Nephron progenitor cell (in vitro differentiated cells): ENCODE measurements at regions not wholly inside any gene's neighbourhood (a gene's known extent, or its start where the extent isn't known, plus 50 kb on each side); places are given as distances from the start of the nearest gene placed in this dataset.

Experiments used
- DNase-seq: peaks from one replicate; pipeline ENCODE4 v3.0.0; 2021
- H3K27ac Mint-ChIP-seq: 2 replicates; pipeline ENCODE4 v1.8.0; 2021; ENCODE audit warnings: mild to moderate bottlenecking, moderate library complexity, mixed read lengths
- H3K27me3 Mint-ChIP-seq: 2 replicates; pipeline ENCODE4 v1.8.0; 2021; ENCODE audit warnings: mild to moderate bottlenecking, low read depth, mixed read lengths; ENCODE audit not compliant: poor library complexity
- H3K36me3 Mint-ChIP-seq: 2 replicates; pipeline ENCODE4 v1.8.0; 2021; ENCODE audit warnings: low read depth, mixed read lengths
- H3K4me1 Mint-ChIP-seq: 2 replicates; pipeline ENCODE4 v1.8.0; 2021; ENCODE audit warnings: mixed read lengths
- H3K4me3 Mint-ChIP-seq: 2 replicates; pipeline ENCODE4 v1.8.0; 2021; ENCODE audit warnings: mild to moderate bottlenecking, moderate library complexity, mixed read lengths
- H3K9me3 Mint-ChIP-seq: 2 replicates; pipeline ENCODE4 v1.8.0; 2021; ENCODE audit warnings: mild to moderate bottlenecking, moderate library complexity, mixed read lengths
- TF ChIP-seq, protein P1 (sequence below): fragments of 200-600 bp; sonication (generic); IDR thresholded peaks from 2 replicates; pipeline ENCODE4 v1.5.0; 2021; ENCODE audit warnings: antibody characterized with exemption

DNA sequence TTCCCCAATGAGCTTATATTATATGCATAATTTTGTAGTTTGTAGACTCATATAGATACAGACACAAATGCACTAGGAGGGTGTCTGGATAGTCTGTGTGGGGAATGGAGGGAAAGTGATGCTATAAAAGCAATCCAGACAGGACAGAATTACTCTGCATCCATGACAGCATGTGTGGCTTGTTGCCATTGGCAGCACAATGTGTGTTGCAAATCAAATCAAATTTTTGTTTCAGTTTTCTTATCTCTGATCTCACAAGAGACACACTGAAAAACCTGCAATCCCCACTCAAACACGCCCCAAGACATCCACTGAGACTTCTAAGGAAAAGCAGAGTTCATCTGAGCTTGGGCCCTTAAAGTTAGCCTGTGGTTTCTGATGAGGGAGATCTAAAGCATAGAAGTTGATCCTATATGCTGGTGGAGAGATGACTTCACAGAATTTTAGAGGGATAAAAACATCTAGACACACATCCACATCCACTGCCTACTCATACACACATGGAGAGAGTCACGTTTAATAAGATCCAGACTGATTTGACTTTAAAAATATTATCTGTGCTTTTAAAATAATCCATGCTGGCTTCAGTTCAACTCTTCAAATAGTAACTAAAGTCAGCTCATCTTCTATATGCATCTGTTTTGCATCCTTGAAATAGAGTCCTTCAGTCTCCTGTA, 313.0 kb upstream of the PLXNA2 start:
- Mint-ChIP-seq H3K4me1 (no peaks in the 10 kb centered on the region), H3K27me3 (peaks cover 19% of the 10 kb centered on the region), H3K27ac (no peak overlapping the region), H3K9me3 (no peaks in the 10 kb centered on the region), H3K4me3 (no peak overlapping the region), H3K36me3 (no peaks in the 10 kb centered on the region)
- TF ChIP-seq, protein P1, sequence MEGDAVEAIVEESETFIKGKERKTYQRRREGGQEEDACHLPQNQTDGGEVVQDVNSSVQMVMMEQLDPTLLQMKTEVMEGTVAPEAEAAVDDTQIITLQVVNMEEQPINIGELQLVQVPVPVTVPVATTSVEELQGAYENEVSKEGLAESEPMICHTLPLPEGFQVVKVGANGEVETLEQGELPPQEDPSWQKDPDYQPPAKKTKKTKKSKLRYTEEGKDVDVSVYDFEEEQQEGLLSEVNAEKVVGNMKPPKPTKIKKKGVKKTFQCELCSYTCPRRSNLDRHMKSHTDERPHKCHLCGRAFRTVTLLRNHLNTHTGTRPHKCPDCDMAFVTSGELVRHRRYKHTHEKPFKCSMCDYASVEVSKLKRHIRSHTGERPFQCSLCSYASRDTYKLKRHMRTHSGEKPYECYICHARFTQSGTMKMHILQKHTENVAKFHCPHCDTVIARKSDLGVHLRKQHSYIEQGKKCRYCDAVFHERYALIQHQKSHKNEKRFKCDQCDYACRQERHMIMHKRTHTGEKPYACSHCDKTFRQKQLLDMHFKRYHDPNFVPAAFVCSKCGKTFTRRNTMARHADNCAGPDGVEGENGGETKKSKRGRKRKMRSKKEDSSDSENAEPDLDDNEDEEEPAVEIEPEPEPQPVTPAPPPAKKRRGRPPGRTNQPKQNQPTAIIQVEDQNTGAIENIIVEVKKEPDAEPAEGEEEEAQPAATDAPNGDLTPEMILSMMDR = no peak
- no peak for DNase-seq

DNA sequence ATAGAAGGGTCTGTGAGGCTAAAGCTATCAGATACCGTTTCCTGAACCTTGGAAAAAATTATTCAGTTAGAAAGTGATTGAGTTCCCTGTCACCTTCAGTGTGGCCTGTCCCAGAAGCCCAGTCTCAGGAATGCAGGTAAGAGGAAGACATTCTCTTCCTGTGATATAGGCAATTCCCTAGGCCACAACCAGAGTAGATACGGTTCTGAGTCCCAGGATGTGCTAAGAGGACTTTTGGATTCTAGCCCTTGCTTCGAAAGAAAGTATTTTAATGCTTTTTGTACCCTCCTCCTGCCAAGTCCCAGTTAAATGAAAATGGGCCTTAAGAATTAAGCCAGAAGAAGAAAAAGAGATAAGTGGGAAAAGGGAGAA, 313.5 kb upstream of the PLXNA2 start:
- Mint-ChIP-seq H3K27me3 (peaks cover 19% of the 10 kb centered on the region), H3K4me3 (no peak overlapping the region)

DNA sequence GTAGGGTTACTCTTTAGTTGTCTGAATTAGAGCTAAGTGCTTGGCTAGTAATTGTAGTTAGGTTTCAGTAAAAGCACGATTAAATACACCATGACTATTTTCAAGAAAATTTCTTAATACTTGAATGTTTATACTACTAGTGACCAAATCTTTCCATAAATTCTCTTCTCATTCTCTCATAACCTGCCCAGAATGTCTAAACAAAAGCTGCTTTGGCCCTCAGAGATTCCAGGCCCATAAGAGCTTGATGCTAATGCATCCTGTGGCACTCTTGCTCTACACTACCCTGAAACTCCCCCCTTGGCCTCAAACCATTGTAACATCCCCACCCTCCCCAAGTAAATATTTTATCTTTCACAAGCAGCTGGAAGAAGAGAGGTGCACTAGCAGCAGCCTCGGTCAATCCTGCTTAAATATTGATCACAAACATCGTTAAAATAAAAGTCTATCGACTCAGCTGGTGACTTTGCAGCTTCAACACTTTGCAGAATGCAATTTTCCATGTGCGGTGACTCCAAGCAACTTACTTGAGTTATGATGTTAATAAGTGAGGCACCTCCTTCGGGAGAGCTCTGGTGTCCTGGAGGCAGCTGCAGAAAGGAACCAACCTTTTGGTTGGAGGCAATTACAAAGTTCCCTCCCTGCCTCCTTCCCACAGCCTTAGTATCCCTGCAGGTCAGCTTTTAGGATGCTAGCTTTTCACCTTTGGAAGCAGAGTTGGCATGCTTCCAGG, 315.6 kb upstream of the PLXNA2 start:
- Mint-ChIP-seq H3K27ac (no peak overlapping the region), H3K4me1 (no peaks in the 10 kb centered on the region), H3K27me3 (peaks cover 14% of the 10 kb centered on the region), H3K36me3 (no peaks in the 10 kb centered on the region), H3K9me3 (no peaks in the 10 kb centered on the region), H3K4me3 (no peak overlapping the region)
- TF ChIP-seq, protein P1 = no peak
- no peak for DNase-seq

More for the DNA sequence above, 313.5 kb upstream of the PLXNA2 start:
- Mint-ChIP-seq H3K9me3 (no peaks in the 10 kb centered on the region), H3K36me3 (no peaks in the 10 kb centered on the region), H3K4me1 (no peaks in the 10 kb centered on the region), H3K27ac (no peak overlapping the region)
- DNase-seq = no peak
- TF ChIP-seq, protein P1 = no peak

DNA sequence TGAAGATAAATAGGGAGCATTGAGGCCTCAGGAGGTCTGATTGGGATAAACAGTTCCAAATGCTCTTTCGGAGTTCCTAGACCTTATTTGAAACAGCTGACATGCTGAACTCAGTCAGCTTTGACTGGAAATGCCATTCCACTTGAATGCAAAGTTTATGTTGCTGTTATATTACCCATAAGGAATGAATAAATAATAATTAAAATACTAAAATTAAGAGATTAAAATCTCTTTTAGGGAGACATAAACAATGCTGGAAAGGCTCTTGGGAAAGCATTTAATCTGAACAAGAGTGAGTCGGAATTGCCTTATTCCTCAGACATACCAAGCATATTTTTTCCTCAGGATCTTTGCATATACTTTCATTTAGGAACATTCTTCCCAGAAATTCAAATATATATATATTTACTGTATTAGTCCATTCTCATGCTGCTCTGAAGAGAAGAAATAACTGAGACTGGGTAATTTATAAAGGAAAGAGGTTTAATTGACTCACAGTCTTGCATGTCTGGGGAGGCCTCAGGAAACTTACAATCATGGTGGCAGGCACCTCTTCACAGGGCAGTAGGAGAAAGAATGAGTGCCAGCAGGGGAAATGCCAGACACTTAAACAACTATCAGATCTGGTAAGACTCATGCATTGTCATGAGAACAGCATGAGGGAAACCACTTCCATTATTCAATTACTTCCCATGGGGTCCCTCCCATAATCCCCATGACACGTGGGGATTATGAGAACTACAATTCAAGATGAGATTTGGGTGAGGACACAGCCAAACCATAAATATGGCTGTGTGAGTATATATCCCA, 318.2 kb upstream of the PLXNA2 start:
- DNase-seq = no peak
- Mint-ChIP-seq H3K36me3 (no peaks in the 10 kb centered on the region), H3K27ac (no peak overlapping the region), H3K9me3 (no peaks in the 10 kb centered on the region), H3K4me3 (no peak overlapping the region), H3K4me1 (no peaks in the 10 kb centered on the region), H3K27me3 (peaks cover 6% of the 10 kb centered on the region)
- TF ChIP-seq, protein P1 = no peak

DNA sequence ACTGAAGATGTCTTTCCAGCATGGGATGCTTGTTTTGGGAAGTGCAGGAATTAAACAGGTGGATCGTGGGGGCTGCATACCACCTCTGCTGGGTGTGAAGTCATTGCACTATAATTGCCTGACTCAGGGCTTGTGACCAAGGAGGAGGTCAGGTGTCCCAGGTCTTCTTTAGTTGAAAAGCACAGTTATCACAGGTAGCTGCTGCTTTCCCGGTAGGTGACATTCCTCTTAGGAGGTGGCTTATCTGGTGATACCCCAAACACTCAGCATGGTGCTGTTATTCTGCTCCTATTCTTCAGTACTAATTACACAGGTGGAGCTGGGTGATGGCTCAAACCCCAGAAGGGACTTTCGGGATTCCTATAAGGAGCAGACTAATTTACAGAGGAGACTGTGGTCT, 320.3 kb upstream of the PLXNA2 start:
- TF ChIP-seq, protein P1 = no peak
- H3K27ac Mint-ChIP-seq = no peak overlapping the region
- peaks cover under 1% of the 10 kb centered on the region for H3K36me3 Mint-ChIP-seq
- peaks cover 15% of the 10 kb centered on the region for H3K27me3 Mint-ChIP-seq
- H3K9me3 Mint-ChIP-seq = peaks cover under 1% of the 10 kb centered on the region
- DNase-seq = no peak
- no peaks in the 10 kb centered on the region for H3K4me1 Mint-ChIP-seq
- H3K4me3 Mint-ChIP-seq = no peak overlapping the region
